ENCODE measurements at regions not wholly inside any gene's neighbourhood (a gene's known extent, or its start where the extent isn't known, plus 50 kb on each side); places are given as distances from the start of the nearest gene placed in this dataset.
"Not testable (repeated sequence)": the region's sequence is repeated elsewhere in the genome, so short reads cannot be mapped to it uniquely, and the experiment has no call there.

- DNase-seq (ENCODE audit: low read depth) = no peak
Measured at GRCh38 chr2:12453731-12454130, 263.0 kb upstream of the TRIB2 start.

- DNase-seq (ENCODE audit: low read depth) = no peak
Measured at GRCh38 chr2:12455661-12456060, 261.1 kb upstream of the TRIB2 start.

GRCh38 chr2:12456293-12457106 is 260.2 kb upstream of the TRIB2 start:
- DNase-seq (ENCODE audit: low read depth) = peak; percentile 48

GRCh38 chr2:12457831-12458230 is 258.9 kb upstream of the TRIB2 start:
- DNase-seq (ENCODE audit: low read depth) = no peak

- no peak for DNase-seq (ENCODE audit: low read depth)
Measured at GRCh38 chr2:12463189-12463588, 253.5 kb upstream of the TRIB2 start.

- no peak for DNase-seq (ENCODE audit: low read depth)
Measured at GRCh38 chr2:12465631-12466135, 251.1 kb upstream of the TRIB2 start.

- no peak for DNase-seq (ENCODE audit: low read depth)
Measured at GRCh38 chr2:12467303-12467702, 249.4 kb upstream of the TRIB2 start.

- DNase-seq (ENCODE audit: low read depth) = no peak
Measured at GRCh38 chr2:12469141-12469561, 247.6 kb upstream of the TRIB2 start.

GRCh38 chr2:12472265-12472664 is 244.5 kb upstream of the TRIB2 start:
- DNase-seq (ENCODE audit: low read depth) = not testable (repeated sequence)

GRCh38 chr2:12478151-12479064 is 238.3 kb upstream of the TRIB2 start:
- DNase-seq (ENCODE audit: low read depth) = no peak

GRCh38 chr2:12479065-12479601 is 237.6 kb upstream of the TRIB2 start:
- no peak for DNase-seq (ENCODE audit: low read depth)

- DNase-seq (ENCODE audit: low read depth) = no peak
Measured at GRCh38 chr2:12484536-12485115, 232.1 kb upstream of the TRIB2 start.

GRCh38 chr2:12486205-12487118 is 230.3 kb upstream of the TRIB2 start:
- no peak for DNase-seq (ENCODE audit: low read depth)

- no peak for DNase-seq (ENCODE audit: low read depth)
Measured at GRCh38 chr2:12487253-12488004, 229.3 kb upstream of the TRIB2 start.

- no peak for DNase-seq (ENCODE audit: low read depth)
Measured at GRCh38 chr2:12488352-12489318, 228.1 kb upstream of the TRIB2 start.

- no peak for DNase-seq (ENCODE audit: low read depth)
Measured at GRCh38 chr2:12490641-12491040, 226.1 kb upstream of the TRIB2 start.

GRCh38 chr2:12492360-12492759 is 224.4 kb upstream of the TRIB2 start:
- DNase-seq (ENCODE audit: low read depth) = not testable (repeated sequence)

GRCh38 chr2:12493031-12493513 is 223.7 kb upstream of the TRIB2 start:
- peak; percentile 36 for DNase-seq (ENCODE audit: low read depth)

All from activated T-cell treated with anti-CD3 and anti-CD28 coated beads for 24 hours (primary cell).